ENCODE measurements at regions not wholly inside any gene's neighbourhood (a gene's known extent, or its start where the extent isn't known, plus 50 kb on each side); places are given as distances from the start of the nearest gene placed in this dataset.

GRCh38 chr12:29073631-29074239, 75.3 kb upstream of the FAR2 start:
- H3K9ac ChIP-seq (ENCODE audit: low read length) = no peak overlapping the region
- no peak overlapping the region for H3K27ac ChIP-seq (ENCODE audit: low read length)
- no peak overlapping the region for H3K4me2 ChIP-seq (ENCODE audit: low read length)
- H2AFZ ChIP-seq (ENCODE audit: low read depth, low read length) = no peak overlapping the region
- no peak overlapping the region for H3K4me3 ChIP-seq (ENCODE audit: low read length)
- H3K36me3 ChIP-seq (ENCODE audit: insufficient read depth, low read length) = no peaks in the 10 kb centered on the region
- H3K27me3 ChIP-seq (ENCODE audit: insufficient read depth, low read depth, low read length) = no peaks in the 10 kb centered on the region
- TF ChIP-seq RAD21 (conservative IDR thresholded peaks at IDR 0.05) (peak; percentile 73), EP300 (conservative IDR thresholded peaks at IDR 0.05; ENCODE audit: poor library complexity, severe bottlenecking) (no peak), TAF1 (IDR thresholded peaks at IDR 0.05; ENCODE audit: low read depth) (no peak), MXI1 (conservative IDR thresholded peaks at IDR 0.05; ENCODE audit: poor library complexity, severe bottlenecking) (no peak), EZH2 (IDR thresholded peaks at IDR 0.05; ENCODE audit: borderline replicate concordance, insufficient read depth, low read length, poor library complexity, severe bottlenecking) (no peak), POLR2AphosphoS5 (IDR thresholded peaks at IDR 0.05) (no peak), CTCF (IDR thresholded peaks at IDR 0.05; ENCODE audit: poor library complexity, severe bottlenecking) (peak; percentile 78), SMC3 (conservative IDR thresholded peaks at IDR 0.05; ENCODE audit: poor library complexity) (peak; percentile 76)
- H4K20me1 ChIP-seq (ENCODE audit: insufficient read depth) = no peaks in the 10 kb centered on the region
- no peaks in the 10 kb centered on the region for H3K79me2 ChIP-seq (replicated peaks; ENCODE audit: insufficient read depth, low read length)
- H3F3A ChIP-seq (ENCODE audit: insufficient read depth, low read length, poor library complexity, severe bottlenecking) = no peaks in the 10 kb centered on the region
- no peaks in the 10 kb centered on the region for H3K9me2 ChIP-seq (ENCODE audit: insufficient read depth, low read length)
- H3K9me3 ChIP-seq (ENCODE audit: low read length) = no peaks in the 10 kb centered on the region

DNA sequence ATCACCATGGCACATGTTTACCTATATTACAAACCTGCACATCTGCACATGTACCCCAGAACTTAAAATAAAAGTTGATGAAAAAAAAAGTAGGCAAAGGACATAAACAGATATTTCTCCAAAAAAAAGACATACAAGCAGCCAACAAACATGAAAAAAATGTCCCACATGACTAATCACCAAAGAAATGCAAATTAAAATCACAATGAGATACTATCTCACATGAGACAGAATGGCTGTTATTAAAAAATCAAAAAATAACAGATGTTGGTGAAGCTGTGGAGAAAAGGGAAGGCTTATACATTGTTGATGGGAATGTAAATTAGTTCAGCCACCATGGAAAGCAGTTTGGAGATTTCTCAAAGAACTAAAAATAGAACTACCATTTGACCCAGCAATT, 68.0 kb upstream of the FAR2 start:
- H3K27me3 ChIP-seq (ENCODE audit: insufficient read depth, low read depth, low read length) = no peaks in the 10 kb centered on the region
- H3K9me2 ChIP-seq (ENCODE audit: insufficient read depth, low read length) = no peaks in the 10 kb centered on the region
- no peaks in the 10 kb centered on the region for H3F3A ChIP-seq (ENCODE audit: insufficient read depth, low read length, poor library complexity, severe bottlenecking)
- no peak overlapping the region for H3K9ac ChIP-seq (ENCODE audit: low read length)
- no peak overlapping the region for H3K4me3 ChIP-seq (ENCODE audit: low read length)
- H3K4me2 ChIP-seq (ENCODE audit: low read length) = no peak overlapping the region
- no peak for TF ChIP-seq CTCF (IDR thresholded peaks at IDR 0.05; ENCODE audit: poor library complexity, severe bottlenecking)
- TF ChIP-seq SMC3 (conservative IDR thresholded peaks at IDR 0.05; ENCODE audit: poor library complexity) = no peak
- TF ChIP-seq, protein P1, sequence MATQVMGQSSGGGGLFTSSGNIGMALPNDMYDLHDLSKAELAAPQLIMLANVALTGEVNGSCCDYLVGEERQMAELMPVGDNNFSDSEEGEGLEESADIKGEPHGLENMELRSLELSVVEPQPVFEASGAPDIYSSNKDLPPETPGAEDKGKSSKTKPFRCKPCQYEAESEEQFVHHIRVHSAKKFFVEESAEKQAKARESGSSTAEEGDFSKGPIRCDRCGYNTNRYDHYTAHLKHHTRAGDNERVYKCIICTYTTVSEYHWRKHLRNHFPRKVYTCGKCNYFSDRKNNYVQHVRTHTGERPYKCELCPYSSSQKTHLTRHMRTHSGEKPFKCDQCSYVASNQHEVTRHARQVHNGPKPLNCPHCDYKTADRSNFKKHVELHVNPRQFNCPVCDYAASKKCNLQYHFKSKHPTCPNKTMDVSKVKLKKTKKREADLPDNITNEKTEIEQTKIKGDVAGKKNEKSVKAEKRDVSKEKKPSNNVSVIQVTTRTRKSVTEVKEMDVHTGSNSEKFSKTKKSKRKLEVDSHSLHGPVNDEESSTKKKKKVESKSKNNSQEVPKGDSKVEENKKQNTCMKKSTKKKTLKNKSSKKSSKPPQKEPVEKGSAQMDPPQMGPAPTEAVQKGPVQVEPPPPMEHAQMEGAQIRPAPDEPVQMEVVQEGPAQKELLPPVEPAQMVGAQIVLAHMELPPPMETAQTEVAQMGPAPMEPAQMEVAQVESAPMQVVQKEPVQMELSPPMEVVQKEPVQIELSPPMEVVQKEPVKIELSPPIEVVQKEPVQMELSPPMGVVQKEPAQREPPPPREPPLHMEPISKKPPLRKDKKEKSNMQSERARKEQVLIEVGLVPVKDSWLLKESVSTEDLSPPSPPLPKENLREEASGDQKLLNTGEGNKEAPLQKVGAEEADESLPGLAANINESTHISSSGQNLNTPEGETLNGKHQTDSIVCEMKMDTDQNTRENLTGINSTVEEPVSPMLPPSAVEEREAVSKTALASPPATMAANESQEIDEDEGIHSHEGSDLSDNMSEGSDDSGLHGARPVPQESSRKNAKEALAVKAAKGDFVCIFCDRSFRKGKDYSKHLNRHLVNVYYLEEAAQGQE (IDR thresholded peaks at IDR 0.05; ENCODE audit: borderline replicate concordance) = no peak
- TF ChIP-seq TAF1 (IDR thresholded peaks at IDR 0.05; ENCODE audit: low read depth) = no peak
- no peak for TF ChIP-seq POLR2AphosphoS5 (IDR thresholded peaks at IDR 0.05)
- no peak for TF ChIP-seq EZH2 (IDR thresholded peaks at IDR 0.05; ENCODE audit: borderline replicate concordance, insufficient read depth, low read length, poor library complexity, severe bottlenecking)
- no peak for TF ChIP-seq RAD21 (conservative IDR thresholded peaks at IDR 0.05)
- no peak for TF ChIP-seq MXI1 (conservative IDR thresholded peaks at IDR 0.05; ENCODE audit: poor library complexity, severe bottlenecking)
- TF ChIP-seq EP300 (conservative IDR thresholded peaks at IDR 0.05; ENCODE audit: poor library complexity, severe bottlenecking) = no peak
- H3K36me3 ChIP-seq (ENCODE audit: insufficient read depth, low read length) = no peaks in the 10 kb centered on the region
- H4K20me1 ChIP-seq (ENCODE audit: insufficient read depth) = no peaks in the 10 kb centered on the region
- no peak overlapping the region for H3K27ac ChIP-seq (ENCODE audit: low read length)
- H2AFZ ChIP-seq (ENCODE audit: low read depth, low read length) = no peak overlapping the region
- H3K9me3 ChIP-seq (ENCODE audit: low read length) = no peaks in the 10 kb centered on the region
- no peaks in the 10 kb centered on the region for H3K79me2 ChIP-seq (replicated peaks; ENCODE audit: insufficient read depth, low read length)
